CD4-positive, alpha-beta T cell treated with Interleukin-21 for 1 hour (primary cell): ENCODE measurements at regions not wholly inside any gene's neighbourhood (a gene's known extent, or its start where the extent isn't known, plus 50 kb on each side); places are given as distances from the start of the nearest gene placed in this dataset.

Experiments used
- DNase-seq: peaks from one replicate; pipeline ENCODE4 v3.0.0-alpha.2; 2020

DNA sequence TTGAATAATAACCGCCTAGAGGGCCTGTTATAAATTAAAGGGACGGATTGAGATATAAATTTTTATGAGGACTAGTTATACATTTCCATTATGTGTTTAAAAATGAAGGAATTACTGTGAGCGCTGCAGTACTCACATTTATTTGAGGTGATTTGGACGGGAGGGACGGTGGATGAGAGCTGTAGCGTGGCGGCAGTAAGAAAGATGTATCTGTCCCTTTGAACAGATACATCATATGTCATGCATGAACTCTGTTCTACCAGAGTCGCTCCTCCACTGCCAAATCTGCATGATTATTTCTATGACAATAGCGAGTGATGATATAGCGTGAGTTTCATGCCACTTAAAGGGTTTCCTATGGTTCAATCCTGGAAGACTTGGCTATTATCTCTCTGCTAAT lies 538.8 kb downstream of the MCTP2 start:
- DNase-seq = no peak

DNA sequence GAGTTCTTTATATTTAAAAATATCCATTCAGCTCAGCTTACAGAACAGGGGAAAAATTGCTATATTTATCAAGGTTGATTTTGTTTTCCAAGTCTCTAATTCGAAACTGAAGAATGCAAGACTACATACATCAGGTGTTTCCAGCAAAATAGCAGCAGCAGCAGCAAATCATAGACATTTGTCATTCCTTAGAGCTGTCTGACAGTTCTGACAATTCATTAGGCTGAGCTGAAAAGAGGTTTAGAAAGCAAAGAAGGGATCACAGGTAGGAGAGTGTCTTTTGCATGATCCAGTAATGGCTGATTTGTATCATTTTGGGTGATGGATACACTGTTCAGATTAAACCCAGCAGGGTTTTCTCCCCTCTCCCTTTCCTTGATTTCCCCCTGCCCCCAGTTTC lies 545.7 kb downstream of the MCTP2 start:
- no peak for DNase-seq

DNA sequence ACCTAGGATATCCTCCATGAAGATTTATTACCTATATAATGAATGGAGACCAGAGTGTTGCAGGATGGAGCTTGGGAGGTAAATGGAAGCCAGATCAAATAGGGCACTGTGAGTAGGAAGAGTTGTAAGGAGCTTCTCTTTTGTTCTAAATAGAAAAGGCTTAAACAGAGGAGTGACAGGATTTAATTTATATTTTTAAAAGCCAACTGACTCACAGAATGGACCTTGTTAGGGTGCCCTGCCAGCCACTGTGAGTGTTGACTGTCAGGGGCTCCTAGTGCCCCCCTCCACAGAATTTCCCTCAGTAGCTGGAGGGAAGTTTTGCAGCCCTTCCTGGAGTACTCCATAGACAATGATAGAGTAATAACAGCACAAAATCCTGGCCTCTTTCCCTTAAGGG lies 547.5 kb downstream of the MCTP2 start:
- no peak for DNase-seq

DNA sequence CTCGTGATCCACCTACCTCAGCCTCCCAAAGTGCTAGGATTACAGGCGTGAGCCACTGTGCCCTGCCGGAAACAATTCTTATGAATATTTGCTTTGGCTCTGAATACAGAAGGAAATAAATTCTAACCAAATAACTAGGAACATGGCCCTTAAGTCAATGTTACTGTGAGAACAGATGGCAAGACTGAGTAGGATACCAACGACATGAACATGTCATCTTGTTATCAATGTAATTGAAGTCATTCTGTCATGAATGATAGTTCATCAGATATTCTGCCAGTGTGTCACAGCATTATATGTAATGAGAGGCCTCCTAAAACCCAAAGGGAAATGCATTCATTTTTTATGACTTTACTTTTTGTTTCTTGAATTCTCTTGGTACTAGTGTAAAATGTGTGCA lies 548.8 kb downstream of the MCTP2 start:
- no peak for DNase-seq

DNA sequence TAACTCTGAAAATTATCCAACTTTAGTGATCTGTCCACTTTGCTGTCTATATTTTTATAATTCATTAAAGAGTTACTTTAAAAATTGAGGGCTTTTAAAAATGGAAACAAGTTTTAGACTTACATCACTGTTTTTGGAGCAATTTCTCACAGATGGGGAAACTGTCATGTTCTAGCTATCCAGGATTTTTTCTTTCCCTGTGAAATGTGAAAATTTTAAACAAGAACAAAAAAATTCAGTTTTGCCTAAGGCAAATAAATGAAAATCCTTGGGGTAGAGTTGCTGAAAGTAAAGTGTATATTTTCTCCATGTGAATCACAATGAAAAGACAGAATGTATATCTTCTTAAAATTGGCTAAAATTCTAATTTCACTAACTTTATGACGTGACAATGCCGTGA lies 553.7 kb downstream of the MCTP2 start:
- DNase-seq = no peak

DNA sequence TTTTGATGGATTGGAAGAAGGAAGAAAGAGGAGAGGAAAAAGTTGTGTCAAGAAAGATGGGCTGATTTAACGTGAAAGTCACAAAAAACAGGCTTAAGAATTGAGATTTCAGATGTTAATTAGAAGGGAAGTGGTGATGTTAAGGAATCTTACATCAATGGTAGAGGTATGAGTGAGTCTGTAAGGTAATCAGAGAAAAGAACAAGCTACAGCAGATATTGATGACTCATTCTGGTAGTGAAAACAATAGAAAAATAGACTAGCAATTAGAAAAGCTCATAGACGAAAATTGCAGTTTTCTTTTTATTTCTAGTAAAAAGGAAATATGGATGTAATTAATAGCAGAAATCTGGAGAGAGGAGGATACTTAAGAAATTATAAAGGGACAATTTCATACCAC lies 559.6 kb downstream of the MCTP2 start:
- no peak for DNase-seq

DNA sequence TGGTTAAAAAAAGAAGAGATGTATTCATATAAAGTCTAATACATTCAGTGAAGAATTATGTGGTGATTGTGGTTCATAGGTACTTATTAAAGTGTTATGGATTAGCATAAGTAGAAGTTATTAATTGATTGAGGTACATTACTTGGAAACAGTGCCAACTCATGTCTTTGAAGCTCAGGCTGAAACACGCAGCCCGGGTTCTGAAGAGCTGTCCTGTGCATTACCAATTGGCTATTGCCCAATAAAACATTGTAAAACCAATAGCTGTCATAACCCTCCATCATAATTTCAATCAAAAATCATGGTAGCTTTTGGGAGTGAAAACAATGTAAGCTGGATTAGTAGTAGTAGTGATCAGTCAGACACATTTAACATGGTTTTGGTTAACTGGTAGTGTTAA lies 560.1 kb downstream of the MCTP2 start:
- no peak for DNase-seq

DNA sequence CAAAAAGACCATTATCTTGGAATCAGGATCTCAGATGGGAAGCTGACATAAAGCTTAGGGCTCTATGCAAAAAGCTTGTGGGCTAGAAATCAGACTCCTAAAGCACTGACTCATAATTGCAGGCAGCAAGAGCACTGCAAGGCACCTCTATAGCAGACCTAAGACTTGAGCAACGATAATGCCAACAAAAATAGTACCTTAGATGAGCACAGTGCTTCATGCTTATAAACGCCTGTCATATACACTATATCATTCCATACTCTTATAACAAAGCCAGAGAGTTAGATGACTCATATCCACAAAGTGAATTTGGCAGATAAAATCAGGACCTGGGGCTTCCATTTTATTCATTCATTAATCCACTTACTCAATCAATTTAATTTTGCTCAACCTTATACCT lies 560.8 kb downstream of the MCTP2 start:
- DNase-seq = no peak

DNA sequence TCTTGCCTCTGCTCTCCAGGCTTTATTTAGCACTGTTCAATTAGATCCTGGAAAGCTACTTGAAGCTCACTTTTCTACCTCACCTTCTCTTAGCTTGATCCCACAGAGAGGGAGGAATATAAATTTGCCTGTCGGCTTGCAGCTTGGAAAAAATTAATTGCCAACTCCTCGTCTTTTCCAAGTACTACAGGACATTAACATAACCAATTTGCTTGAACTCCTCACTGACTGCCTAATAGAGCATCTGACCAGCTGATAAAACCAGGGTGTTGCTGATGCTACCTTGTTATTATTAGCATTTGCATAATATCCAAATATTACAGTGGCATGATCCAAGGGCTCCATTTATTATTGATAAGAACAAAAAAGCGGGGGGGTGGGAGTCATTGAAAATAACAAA lies 561.8 kb downstream of the MCTP2 start:
- no peak for DNase-seq

DNA sequence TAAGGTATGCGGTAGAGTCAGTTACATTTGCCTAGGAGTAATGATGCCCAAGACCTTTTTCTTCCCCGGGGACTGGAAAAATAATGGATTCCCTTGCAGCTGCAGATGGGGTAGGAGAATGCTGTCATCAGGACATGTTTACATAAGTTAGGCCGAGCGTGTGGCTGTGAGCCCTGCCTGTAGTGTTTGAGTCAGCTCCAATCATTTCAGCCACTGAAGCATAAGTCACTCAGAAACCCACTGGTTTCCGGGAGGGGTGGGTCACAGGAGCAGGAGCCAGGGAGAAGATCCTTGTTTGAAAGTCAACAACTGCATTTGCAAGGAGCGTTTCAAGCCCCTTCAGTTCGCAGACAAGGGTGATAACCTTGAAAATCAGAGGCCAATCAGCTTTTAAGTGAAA lies 562.3 kb downstream of the MCTP2 start:
- no peak for DNase-seq

DNA sequence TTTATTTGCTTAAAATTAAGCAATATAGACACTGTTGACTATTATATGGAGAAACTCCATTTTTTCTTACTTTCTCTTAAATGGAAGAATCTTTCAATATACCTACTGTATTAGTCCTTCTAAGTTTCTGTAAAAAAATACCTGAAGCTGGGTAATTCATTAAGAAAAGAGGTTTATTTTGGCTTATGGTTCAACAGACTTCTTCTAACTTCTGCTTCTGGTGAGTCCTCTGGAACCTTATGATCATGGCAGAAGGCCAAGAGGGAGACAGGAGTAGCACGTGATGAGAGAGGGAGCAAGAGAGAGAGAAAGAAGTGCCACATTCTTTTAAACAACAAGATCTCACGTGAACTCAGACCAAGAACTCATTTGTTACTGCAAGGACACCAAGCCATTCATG lies 573.3 kb downstream of the MCTP2 start:
- DNase-seq = no peak

DNA sequence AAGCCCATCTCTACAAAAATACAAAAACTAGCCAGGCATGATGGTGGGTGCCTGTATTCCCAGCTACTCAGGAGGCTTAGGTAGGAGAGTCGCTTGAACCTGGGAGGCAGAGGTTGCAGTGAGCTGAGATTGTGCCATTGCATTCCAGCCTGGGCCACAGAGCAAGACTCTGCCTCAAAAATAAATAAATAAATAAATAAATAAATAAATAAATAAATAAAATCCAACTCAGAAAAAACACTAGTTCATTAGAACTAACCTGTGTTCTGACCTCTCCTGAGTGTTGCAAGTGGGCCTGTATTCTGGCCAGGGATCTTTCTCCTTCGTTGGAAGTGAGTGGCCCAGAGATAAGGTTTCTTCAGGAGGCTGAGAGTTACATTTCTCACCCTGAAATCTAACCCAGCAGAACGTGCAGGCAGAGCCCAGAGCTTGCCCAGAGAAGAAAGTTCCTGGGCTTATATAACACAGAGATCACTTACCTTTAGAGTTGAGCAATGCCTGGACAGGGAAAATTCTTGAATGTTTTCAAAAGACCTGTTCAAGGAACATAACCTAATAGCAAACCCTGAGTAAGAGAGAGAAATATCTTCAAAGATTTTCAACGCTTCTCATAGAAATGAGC lies 583.9 kb downstream of the MCTP2 start:
- no peak for DNase-seq

DNA sequence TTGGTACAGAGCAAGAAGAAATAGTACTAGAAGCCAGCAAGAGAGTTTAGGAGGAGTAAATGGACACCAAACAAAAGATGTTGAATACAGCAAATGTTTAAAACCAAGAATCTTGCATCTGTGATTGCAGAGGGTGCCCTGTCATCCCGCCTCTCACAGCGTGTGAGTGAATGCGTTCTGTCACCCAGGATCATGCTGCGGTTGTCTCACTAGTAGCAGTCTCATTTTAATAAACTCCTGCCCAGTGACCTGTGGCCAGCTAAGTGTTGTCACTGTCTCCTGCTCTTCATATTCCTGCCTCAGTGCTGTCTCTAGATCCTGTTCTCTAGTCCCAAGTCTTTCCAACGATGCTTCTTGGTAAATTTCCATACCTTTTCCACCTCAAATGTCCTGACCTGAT lies 584.6 kb downstream of the MCTP2 start:
- no peak for DNase-seq

DNA sequence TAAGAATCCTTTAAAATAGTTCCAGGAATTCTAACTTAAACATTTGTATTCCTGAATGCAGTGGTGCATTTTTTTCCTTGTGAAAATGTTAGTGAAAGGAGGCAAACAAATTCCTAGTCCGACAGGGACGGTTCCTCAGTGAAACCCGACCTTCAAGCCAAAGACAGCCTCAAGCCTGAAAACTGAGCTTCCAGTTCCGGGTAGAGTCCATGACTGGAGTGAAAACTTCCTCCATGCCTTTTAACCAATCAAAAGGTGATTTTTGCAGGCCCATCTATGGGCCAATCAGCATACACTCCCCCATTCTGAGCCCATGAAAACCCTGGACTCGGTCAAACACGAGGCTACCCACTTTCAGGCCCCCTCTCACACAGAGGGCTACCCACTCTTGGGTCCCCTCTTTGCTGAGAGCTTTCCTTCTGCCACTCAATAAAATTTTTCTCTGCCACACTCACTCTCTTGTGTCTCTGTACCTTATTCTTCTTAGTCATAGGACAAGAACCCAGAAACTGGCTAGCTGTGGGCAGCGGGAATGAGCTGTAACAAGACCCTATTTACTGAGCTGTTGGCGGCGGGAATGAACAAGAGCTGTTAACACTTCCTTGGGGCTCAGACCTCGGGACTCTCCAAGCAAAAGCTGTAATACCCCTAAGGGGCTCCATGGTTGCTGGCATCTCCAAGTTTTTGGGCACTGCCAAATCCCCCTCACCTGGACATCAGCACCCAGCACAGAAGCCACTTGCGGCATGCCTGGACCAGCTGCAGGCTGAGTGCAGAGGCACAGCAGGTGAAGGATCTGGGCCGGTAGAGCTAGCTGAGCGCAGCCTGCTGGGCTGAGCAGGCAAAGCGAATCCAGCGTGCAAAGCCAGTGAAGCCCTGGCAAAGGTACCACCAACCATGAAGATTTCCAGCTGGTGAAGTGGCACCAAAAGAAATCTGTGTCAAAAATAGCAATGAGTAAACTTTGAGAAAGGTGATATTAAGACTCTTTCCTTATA lies 598.8 kb downstream of the MCTP2 start:
- DNase-seq = no peak

DNA sequence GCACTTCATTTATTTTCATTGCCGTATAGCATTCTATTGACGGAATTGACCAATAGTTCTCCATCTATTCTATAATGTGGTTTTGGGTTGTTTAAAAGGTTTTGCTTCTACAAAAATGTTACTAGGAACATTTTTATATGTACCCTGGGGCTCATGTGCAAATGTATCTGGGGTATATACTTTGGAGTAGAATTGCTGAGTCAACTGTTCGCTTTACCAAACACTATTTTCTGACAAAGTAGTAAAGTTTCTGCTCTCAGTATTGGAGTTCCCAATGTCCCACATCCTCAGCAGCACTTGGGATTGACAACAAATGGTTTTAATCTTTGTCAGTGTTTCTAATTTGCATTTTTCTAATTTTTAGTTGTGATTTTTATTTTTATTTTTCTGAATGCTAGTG lies 602.6 kb downstream of the MCTP2 start:
- DNase-seq = no peak

DNA sequence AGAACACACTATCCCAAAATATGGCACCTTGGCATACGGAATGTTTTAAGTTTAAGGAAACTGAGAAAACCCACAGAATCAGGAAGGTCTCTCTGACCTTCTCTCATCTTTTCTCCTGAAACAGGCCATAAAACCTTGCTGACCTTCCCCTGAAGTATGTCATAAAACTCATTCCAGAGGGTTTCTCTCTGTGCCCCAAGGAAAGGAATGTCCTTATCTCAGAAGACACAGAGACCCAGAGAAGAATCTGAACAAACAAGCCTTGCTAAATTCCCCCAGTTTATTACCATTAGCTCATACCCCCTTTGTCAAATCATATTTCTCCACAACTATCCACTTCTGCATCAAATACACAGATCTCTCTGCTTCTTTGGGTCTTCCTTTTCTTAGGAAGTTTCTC lies 603.1 kb downstream of the MCTP2 start:
- no peak for DNase-seq

DNA sequence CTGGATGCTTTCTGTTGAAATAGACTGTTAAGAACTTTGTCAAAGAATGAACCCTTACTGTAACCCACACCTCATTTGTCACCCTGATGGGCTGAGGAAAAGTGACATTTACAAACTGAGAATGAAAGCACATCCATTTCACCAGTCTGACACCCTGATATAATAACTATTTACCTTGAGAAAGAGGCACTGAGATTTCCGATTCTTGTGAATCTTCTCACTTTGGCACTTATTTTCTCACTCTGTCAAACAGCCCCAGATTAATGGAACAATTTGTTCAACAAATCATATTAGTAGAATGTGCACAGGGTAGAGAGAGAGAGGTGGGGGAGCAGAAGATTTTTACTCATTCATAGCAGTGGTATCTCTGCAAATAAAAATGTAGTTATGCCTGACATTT lies 606.9 kb downstream of the MCTP2 start:
- DNase-seq = no peak

DNA sequence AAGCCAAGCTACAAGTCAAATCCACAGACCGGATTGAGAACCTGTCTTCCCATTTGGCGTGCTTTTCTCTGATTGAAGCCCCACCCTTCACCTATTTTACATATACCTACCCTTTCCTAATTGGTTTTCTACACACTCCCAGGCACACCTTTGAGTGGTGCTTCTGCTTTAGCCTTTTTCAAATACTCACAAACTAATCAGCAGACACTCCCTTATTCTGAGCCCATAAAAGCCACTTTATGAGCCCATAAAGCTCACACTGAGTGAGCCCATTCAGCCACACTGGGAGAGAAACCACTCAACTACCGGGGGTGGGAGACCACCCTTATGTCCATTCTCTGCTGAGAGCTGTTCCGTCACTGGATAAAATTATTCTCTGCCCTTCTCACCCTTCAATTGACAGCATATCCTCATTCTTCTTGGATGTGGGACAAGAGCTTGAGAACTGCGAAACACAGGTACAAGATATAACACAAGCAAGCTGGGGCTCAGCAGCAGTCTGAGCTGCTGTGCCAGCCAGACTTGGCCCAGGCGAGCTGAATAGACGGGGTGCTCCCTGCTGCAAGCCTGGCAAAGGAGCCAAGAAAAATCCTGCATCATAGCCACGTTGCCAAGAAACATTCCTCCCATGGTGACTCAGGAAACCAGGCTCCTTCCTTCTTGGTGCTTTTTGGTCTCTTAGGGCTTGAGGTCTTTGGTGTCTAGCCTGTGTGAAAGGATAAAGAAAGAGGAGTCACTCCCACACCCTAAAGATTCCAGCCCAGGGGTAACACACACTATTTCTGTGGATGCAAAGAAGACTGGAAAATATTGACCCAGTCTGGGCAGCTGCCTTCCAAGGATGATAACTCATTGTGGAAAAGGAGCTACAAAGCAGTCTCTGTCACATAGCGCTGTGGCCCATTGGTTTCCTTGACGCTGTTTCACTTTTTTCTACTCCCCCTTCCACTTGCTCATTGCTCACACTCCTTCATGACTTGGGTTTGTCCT lies 609.7 kb downstream of the MCTP2 start:
- no peak for DNase-seq

DNA sequence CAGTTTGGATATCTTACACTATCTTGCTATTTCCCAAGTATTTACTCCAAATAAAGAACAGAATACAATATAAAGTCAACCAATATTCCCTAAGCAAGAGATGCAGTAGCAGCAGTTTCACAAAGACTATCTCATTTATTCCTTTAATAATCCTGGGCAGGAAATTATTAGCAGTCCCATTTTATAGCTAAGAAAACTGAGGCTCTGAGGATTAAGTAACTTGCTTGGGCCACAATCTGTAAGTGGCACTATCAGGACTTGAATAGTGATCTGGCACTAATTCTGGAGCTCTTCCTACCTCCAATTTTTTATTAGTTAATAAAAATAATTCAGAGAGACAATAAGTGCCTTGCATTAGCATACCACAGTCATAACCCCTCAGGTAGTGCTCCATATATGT lies 611.7 kb downstream of the MCTP2 start:
- no peak for DNase-seq

DNA sequence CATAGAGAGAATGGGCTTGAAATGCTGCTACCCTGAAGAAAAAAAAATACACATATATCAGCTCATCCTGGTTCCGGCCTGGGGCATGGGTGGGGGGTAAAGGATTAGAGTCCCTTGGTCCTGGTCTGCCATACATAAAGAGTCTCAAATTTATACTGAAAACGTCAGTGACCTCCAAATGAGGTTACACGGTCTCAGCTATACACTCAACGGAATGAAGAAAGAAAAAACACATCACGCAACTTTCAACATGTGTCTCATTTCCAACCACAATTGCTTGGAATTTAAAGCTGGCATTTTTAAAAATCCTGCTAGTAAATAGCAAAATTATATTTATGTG lies 612.8 kb downstream of the MCTP2 start:
- DNase-seq = no peak

DNA sequence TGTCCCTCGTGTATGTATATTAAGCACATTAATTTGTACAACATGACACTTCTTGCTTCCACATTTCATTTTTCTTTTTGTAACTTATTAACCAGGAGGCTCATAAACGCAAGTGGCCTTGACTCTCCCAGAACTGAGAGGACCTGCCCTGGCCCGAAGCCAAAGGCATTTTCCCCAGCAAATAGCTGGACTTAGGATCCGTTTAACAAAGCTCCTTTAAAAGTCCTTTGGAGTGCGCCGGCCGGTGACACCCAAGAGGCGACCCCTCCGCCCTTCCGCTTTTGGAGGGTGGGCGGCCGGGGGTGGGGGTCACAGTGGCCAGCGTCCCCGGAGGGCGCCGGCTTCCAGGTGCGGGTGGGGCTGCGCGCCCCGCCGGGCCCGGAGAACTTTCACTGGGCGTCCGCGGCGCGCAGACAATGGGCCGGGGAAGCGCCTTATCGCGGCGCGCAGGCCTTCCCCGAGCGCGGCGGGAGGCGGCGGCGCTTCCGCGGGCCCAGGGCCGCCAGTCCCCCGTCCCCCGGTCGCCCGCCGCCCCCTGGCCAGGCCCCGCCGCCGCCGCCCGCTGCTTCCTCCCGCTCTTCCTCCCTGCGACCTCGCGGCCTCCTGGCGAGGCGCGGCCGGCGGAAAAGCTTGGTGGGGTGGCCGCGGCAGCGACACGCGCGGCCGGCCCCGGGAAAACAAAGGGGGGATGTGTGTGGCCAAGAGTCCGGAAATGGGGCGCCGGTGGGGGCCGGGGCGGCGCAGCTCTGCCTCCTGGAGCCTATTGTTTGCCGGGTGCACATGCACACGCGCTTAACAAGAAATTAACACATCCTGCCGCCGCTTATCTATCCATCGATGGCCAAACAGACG lies 613.4 kb downstream of the MCTP2 start:
- DNase-seq = no peak

DNA sequence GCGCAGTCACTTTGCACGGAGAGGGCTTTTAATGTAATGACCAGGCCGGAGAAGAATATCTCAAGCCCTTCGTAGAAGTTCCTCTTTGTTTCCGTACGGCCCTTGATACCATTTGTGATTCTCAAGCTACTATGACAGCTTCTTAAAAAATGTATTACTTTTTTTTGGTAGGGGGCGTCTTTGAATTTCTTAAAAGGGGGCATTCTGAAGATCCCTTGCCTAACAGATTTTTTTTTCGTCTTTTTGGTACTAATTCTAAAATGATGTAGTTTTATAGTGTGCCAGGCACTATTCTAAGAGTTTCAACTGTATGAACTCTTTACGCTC lies 614.0 kb downstream of the MCTP2 start:
- no peak for DNase-seq

DNA sequence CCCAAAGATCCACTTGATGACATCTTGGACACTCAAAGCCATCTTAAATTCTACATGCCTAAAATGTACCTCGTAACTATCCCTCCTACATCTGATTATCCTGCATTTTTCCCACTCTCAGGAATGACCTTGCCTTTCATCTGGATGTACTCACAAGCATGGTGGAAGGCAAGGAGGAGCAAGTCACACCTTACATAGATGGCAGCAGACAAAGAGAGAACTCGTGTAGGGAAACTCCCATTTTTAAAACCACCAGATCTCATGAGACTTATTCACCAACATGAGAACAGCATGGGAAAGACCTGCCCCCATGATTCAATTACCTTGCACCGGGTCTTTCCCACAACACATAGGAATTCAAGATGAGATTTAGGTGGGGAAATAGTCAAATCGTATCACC lies 616.0 kb downstream of the MCTP2 start:
- DNase-seq = no peak
